GM12878 (cell line): ENCODE measurements at regions not wholly inside any gene's neighbourhood (a gene's known extent, or its start where the extent isn't known, plus 50 kb on each side); places are given as distances from the start of the nearest gene placed in this dataset.

Experiments
- ATAC-seq: fragments of 200-7000 bp; cut with Tn5 transposase; 3 replicates; pipeline ENCODE4 v1.9.1; 2020; ENCODE audit warnings: mild to moderate bottlenecking, moderate library complexity
- BruUV-seq: library from RNA; stranded (reverse); fragments of 400-500 nt; replicated peaks from 2 replicates; lab custom pipeline; 2021; lab: Mats Ljungman, UMichigan
- CTCF ChIA-PET: fragments of 300-600 bp; sonication (Branson Sonifier 250); formaldehyde crosslinking; extraction: SDS; loops from one replicate; lab custom pipeline; 2021; ENCODE audit warnings: inconsistent platforms; lab: Yijun Ruan, JAX
- POLR2A ChIA-PET: fragments of 350-600 bp; formaldehyde crosslinking; extraction: SDS; loops from one replicate; lab custom pipeline; 2021; ENCODE audit warnings: inconsistent platforms; lab: Charles Lee
- RAD21 ChIA-PET: fragments of 300-600 bp; sonication (Branson Sonifier 250); formaldehyde crosslinking; loops from one replicate; lab custom pipeline; 2023; ENCODE audit warnings: antibody characterized with exemption; ENCODE audit not compliant: unreplicated experiment; lab: Charles Lee
- SMC1A ChIA-PET: fragments of 300-600 bp; sonication (Branson Sonifier 250); formaldehyde crosslinking; loops from one replicate; lab custom pipeline; 2023; ENCODE audit not compliant: unreplicated experiment, uncharacterized antibody; lab: Charles Lee
- DNase-seq: peaks from one replicate; pipeline ENCODE4 v3.0.0-alpha.2; 2011; ENCODE audit warnings: low read depth, low spot score
- FAIRE-seq: peaks from 3 replicates; lab custom pipeline; 2011; peaks lifted over from hg19 to GRCh38; lab: Jason Lieb, UNC
- H2AFZ ChIP-seq: 2 replicates; pipeline ENCODE4 v1.6.0; 2011; ENCODE audit warnings: low read depth, low read length, control low read depth; ENCODE audit not compliant: control insufficient read depth
- H3K27ac ChIP-seq: 2 replicates; pipeline ENCODE4 v1.5.1; 2011; ENCODE audit warnings: control low read depth; ENCODE audit not compliant: control insufficient read depth, insufficient read depth
- H3K27me3 ChIP-seq, 2 experiments: replicated peaks in 1 of 2; 2 replicates each; pipeline versions ENCODE4 v1.6.0 to v1.6.1; 2011; ENCODE audit warnings: low read length in 1 of 2; ENCODE audit not compliant: control insufficient read depth in 2 of 2, insufficient read depth in 2 of 2
- H3K36me3 ChIP-seq, 2 experiments: 2 replicates each; pipeline ENCODE4 v1.5.1; 2011; ENCODE audit warnings: low read length in 1 of 2; ENCODE audit not compliant: control insufficient read depth in 2 of 2, insufficient read depth in 2 of 2
- H3K4me1 ChIP-seq: 2 replicates; pipeline ENCODE4 v1.6.1; 2011; ENCODE audit warnings: mild to moderate bottlenecking, low read length, moderate library complexity, mixed read lengths; ENCODE audit not compliant: control insufficient read depth, insufficient read depth
- H3K4me2 ChIP-seq: 2 replicates; pipeline ENCODE4 v1.6.0; 2011; ENCODE audit warnings: control low read depth; ENCODE audit not compliant: control insufficient read depth, insufficient read depth
- H3K4me3 ChIP-seq: fragments of 200-600 bp; sonication (generic); 2 replicates; pipeline ENCODE4 v1.5.1; 2016
- H3K79me2 ChIP-seq: 2 replicates; pipeline ENCODE4 v1.6.0; 2011; ENCODE audit warnings: low read length; ENCODE audit not compliant: control insufficient read depth, insufficient read depth
- H3K9ac ChIP-seq: 2 replicates; pipeline ENCODE4 v1.8.0; 2011; ENCODE audit warnings: low read length, control low read depth, mixed read lengths; ENCODE audit not compliant: control insufficient read depth, insufficient read depth
- H3K9me3 ChIP-seq: replicated peaks from 3 replicates; pipeline ENCODE4 v1.5.1; 2011; ENCODE audit warnings: mild to moderate bottlenecking, low read length; ENCODE audit not compliant: control insufficient read depth, insufficient read depth
- H4K20me1 ChIP-seq: 2 replicates; pipeline ENCODE4 v1.6.0; 2011; ENCODE audit not compliant: control insufficient read depth, insufficient read depth
- CHD1 ChIP-seq: IDR thresholded peaks from 2 replicates; pipeline ENCODE4 v1.6.1; 2012; ENCODE audit warnings: low read depth, low read length, improper control_type of control experiment
- ESRRA ChIP-seq: IDR thresholded peaks from 2 replicates; pipeline ENCODE4 v1.6.1; 2012; ENCODE audit warnings: mild to moderate bottlenecking, low read length, improper control_type of control experiment
- HCFC1 ChIP-seq: fragments of 150-350 bp; IDR thresholded peaks from 2 replicates; pipeline ENCODE4 v1.6.1; 2014; ENCODE audit warnings: low read length
- KAT2A ChIP-seq: conservative IDR thresholded peaks from 2 replicates; pipeline ENCODE4 v1.6.1; 2011; ENCODE audit warnings: low read depth, low read length; ENCODE audit not compliant: control insufficient read depth
- KLF5 ChIP-seq: fragments of 450-650 bp; IDR thresholded peaks from 2 replicates; pipeline ENCODE4 v1.6.1; 2014; ENCODE audit warnings: mild to moderate bottlenecking; ENCODE audit not compliant: partially characterized antibody
- MAX ChIP-seq: IDR thresholded peaks from 2 replicates; pipeline ENCODE4 v1.6.1; 2012; ENCODE audit warnings: low read depth, low read length, improper control_type of control experiment
- MLLT1 ChIP-seq: fragments of 450-650 bp; IDR thresholded peaks from 2 replicates; pipeline ENCODE4 v1.6.1; 2016; ENCODE audit warnings: mild to moderate bottlenecking
- NKRF ChIP-seq: fragments of 450-650 bp; conservative IDR thresholded peaks from 2 replicates; pipeline ENCODE4 v1.6.1; 2017; ENCODE audit warnings: mild to moderate bottlenecking, moderate library complexity
- PAX5 ChIP-seq: IDR thresholded peaks from 2 replicates; pipeline ENCODE4 v1.6.1; 2011; ENCODE audit warnings: low read depth, low read length, borderline replicate concordance
- POLR2AphosphoS2 ChIP-seq: IDR thresholded peaks from 2 replicates; pipeline ENCODE4 v1.6.1; 2011; ENCODE audit warnings: low read depth, mild to moderate bottlenecking, low read length, improper control_type of control experiment, moderate library complexity
- RELA ChIP-seq: fragments of 450-650 bp; IDR thresholded peaks from 2 replicates; pipeline ENCODE4 v1.8.0; 2014; ENCODE audit warnings: borderline replicate concordance; ENCODE audit not compliant: partially characterized antibody
- SIX5 ChIP-seq: IDR thresholded peaks from 2 replicates; pipeline ENCODE4 v1.6.1; 2011; ENCODE audit warnings: mild to moderate bottlenecking, low read depth, low read length, moderate library complexity; ENCODE audit not compliant: severe bottlenecking
- SP1 ChIP-seq: IDR thresholded peaks from one replicate; pipeline ENCODE4 v1.6.1; 2011; ENCODE audit warnings: low read depth, low read length
- SPI1 ChIP-seq: IDR thresholded peaks from 2 replicates; pipeline ENCODE4 v1.6.1; 2011; ENCODE audit warnings: low read depth, mild to moderate bottlenecking, low read length, moderate library complexity, borderline replicate concordance; ENCODE audit not compliant: insufficient read depth
- SUZ12 ChIP-seq: fragments of 200-600 bp; sonication (generic); IDR thresholded peaks from one replicate; pipeline ENCODE4 v1.6.1; 2018; ENCODE audit warnings: antibody characterized with exemption, mild to moderate bottlenecking; ENCODE audit not compliant: unreplicated experiment
- ZBTB4 ChIP-seq: fragments of 450-650 bp; formaldehyde crosslinking; IDR thresholded peaks from 2 replicates; pipeline ENCODE4 v1.4.0; 2022; ENCODE audit warnings: mild to moderate bottlenecking, moderate library complexity
- ZNF217 ChIP-seq: fragments of 450-650 bp; IDR thresholded peaks from 2 replicates; pipeline ENCODE4 v1.6.1; 2017; ENCODE audit warnings: antibody characterized with exemption, mild to moderate bottlenecking
- WGBS: methylation state at CpG from one replicate; pipeline ENCODE4 v1.1.6; 2016; ENCODE audit warnings: low lambda C conversion rate; ENCODE audit not compliant: insufficient replicate concordance, insufficient coverage; ENCODE audit errors: missing lambda C conversion rate; 5-methylcytosine and 5-hydroxymethylcytosine counted together
- in situ Hi-C: fragments of 300-500 bp; cut with MboI; formaldehyde crosslinking; loops from 9 replicates; pipeline ENCODE4 v1.14.3; 2018; ENCODE audit warnings: mixed read lengths
- intact Hi-C: fragments of 100-400 bp; cut with micrococcal nuclease; formaldehyde crosslinking; loops from one replicate; pipeline ENCODE4 v1.14.2; 2022; ENCODE audit not compliant: unreplicated experiment

GRCh38 chrX:79515529-79515928 lies 148.4 kb upstream of the ITM2A start:
- in situ Hi-C loops: no loop called here
- no peak overlapping the region for H3K4me2 ChIP-seq
- no peak for DNase-seq
- no peaks in the 10 kb centered on the region for H3K79me2 ChIP-seq
- RAD21 ChIA-PET: no interaction called here
- no peak overlapping the region for H3K27ac ChIP-seq
- no peak for ATAC-seq
- no peaks in the 10 kb centered on the region for H3K9me3 ChIP-seq
- no TSS peak for BruUV-seq
- SMC1A ChIA-PET: no interaction called here
- CTCF ChIA-PET: no interaction called here
- H3K4me1 ChIP-seq: no peaks in the 10 kb centered on the region
- intact Hi-C loops: no loop called here
- TF ChIP-seq HCFC1 (no peak), KAT2A (no peak), ZBTB4 (CRISPR knock-in tag) (no peak), MAX (no peak), PAX5 (no peak), MLLT1 (no peak), ZNF217 (no peak), SIX5 (no peak), ESRRA (no peak), CHD1 (no peak), SP1 (no peak), RELA (no peak), SPI1 (no peak), NKRF (no peak), KLF5 (no peak), POLR2AphosphoS2 (no peak), SUZ12 (no peak)
- no peak for FAIRE-seq
- no peak overlapping the region for H2AFZ ChIP-seq
- POLR2A ChIA-PET: interaction anchor here (0.6 kb wide), 1 partner anchor 1041 kb away, joined by 5 read pairs; no protein-coding TSS in a partner anchor
- H3K36me3 ChIP-seq: no peaks in the 10 kb centered on the region
- no peak overlapping the region for H3K9ac ChIP-seq
- no peaks in the 10 kb centered on the region for H3K27me3 ChIP-seq
- no peak overlapping the region for H3K4me3 ChIP-seq
- H4K20me1 ChIP-seq: no peaks in the 10 kb centered on the region
- WGBS: 47% methylated on average over 7 of the region's 7 CpGs
